ENCODE measurements at regions not wholly inside any gene's neighbourhood (a gene's known extent, or its start where the extent isn't known, plus 50 kb on each side); places are given as distances from the start of the nearest gene placed in this dataset.

- Histone ChIP-seq H3K9me3 (ENCODE audit: control insufficient read depth, low read length) (no peaks in the 10 kb centered on the region), H3K4me1 (ENCODE audit: control insufficient read depth, insufficient read depth, low read length) (peaks cover 19% of the 10 kb centered on the region), H3K27me3 (replicated peaks; ENCODE audit: control insufficient read depth, insufficient read depth, low read length) (peaks cover 12% of the 10 kb centered on the region), H3K36me3 (ENCODE audit: control insufficient read depth, insufficient read depth, low read length, severe bottlenecking) (no peaks in the 10 kb centered on the region), H3K9ac (ENCODE audit: low read length) (no peak overlapping the region), H3K4me3 (ENCODE audit: low read length) (no peak overlapping the region)
- no peak for DNase-seq (ENCODE audit: low read depth)
Measured at GRCh38 chr13:36552334-36552733, 120.0 kb downstream of the CCNA1 start.

- peak; percentile 25 for DNase-seq (ENCODE audit: low read depth)
- Histone ChIP-seq H3K9ac (ENCODE audit: low read length) (no peak overlapping the region), H3K4me1 (ENCODE audit: control insufficient read depth, insufficient read depth, low read length) (peaks cover 19% of the 10 kb centered on the region), H3K27me3 (replicated peaks; ENCODE audit: control insufficient read depth, insufficient read depth, low read length) (peaks cover 9% of the 10 kb centered on the region), H3K36me3 (ENCODE audit: control insufficient read depth, insufficient read depth, low read length, severe bottlenecking) (no peaks in the 10 kb centered on the region), H3K9me3 (ENCODE audit: control insufficient read depth, low read length) (no peaks in the 10 kb centered on the region), H3K4me3 (ENCODE audit: low read length) (no peak overlapping the region)
Measured at GRCh38 chr13:36553491-36553890, 120.3 kb upstream of the SERTM1 start.

DNA sequence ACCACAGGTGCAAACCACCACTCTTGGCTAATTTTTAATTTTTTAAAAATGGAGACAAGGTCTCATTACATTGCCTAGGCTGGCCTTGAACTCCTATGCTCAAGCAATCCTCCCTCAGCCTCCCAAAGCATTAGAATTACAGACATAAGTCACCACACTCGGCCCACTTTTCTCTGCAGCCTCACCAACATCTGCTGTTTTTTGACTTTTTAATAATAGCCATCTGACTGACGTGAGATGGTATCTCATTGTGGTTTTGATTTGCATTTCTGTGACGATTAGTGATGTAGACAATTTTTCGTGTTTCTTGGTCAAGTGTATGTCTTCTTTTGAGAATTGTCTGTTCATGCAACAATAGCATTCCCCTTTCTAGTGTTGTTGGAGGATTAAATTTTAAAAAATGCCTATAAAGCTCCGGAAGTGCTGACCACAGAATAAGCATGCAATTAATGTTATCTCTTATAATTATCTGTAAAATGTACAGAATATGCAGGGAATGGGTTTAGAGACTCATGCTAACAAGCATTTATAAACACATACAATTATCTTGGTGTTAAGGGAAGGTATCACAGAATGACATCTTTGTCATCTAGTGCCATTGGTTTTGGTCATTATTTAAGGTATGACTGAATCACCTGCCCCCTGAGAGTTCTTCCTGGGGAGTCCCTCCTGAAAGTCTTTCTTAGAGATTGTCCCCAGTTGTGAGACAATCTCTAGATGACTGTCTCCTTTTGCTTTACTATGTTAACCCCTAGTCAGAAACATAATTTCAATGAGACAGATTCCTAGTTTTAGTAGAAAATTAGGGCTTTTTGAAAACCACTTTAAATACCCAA is 118.5 kb upstream of the SERTM1 start:
- peaks cover 16% of the 10 kb centered on the region for H3K27me3 ChIP-seq (replicated peaks; ENCODE audit: control insufficient read depth, insufficient read depth, low read length)
- no peak for DNase-seq (ENCODE audit: low read depth)
- H3K4me3 ChIP-seq (ENCODE audit: low read length) = no peak overlapping the region
- no peaks in the 10 kb centered on the region for H3K9me3 ChIP-seq (ENCODE audit: control insufficient read depth, low read length)
- no peaks in the 10 kb centered on the region for H3K36me3 ChIP-seq (ENCODE audit: control insufficient read depth, insufficient read depth, low read length, severe bottlenecking)
- H3K9ac ChIP-seq (ENCODE audit: low read length) = no peak overlapping the region
- peaks cover 10% of the 10 kb centered on the region for H3K4me1 ChIP-seq (ENCODE audit: control insufficient read depth, insufficient read depth, low read length)

- no peak overlapping the region for H3K4me3 ChIP-seq (ENCODE audit: low read length)
Measured at GRCh38 chr13:36559375-36559774, 114.4 kb upstream of the SERTM1 start.

GRCh38 chr13:36567485-36567884 is 106.3 kb upstream of the SERTM1 start:
- H3K9me3 ChIP-seq (ENCODE audit: control insufficient read depth, low read length) = peaks cover 3% of the 10 kb centered on the region
- H3K4me3 ChIP-seq (ENCODE audit: low read length) = no peak overlapping the region
- DNase-seq (ENCODE audit: low read depth) = no peak
- no peak overlapping the region for H3K9ac ChIP-seq (ENCODE audit: low read length)
- H3K4me1 ChIP-seq (ENCODE audit: control insufficient read depth, insufficient read depth, low read length) = no peaks in the 10 kb centered on the region
- no peaks in the 10 kb centered on the region for H3K27me3 ChIP-seq (replicated peaks; ENCODE audit: control insufficient read depth, insufficient read depth, low read length)
- no peaks in the 10 kb centered on the region for H3K36me3 ChIP-seq (ENCODE audit: control insufficient read depth, insufficient read depth, low read length, severe bottlenecking)

More at GRCh38 chr13:36559375-36559774, 114.4 kb upstream of the SERTM1 start:
- Histone ChIP-seq H3K36me3 (ENCODE audit: control insufficient read depth, insufficient read depth, low read length, severe bottlenecking) (no peaks in the 10 kb centered on the region), H3K4me1 (ENCODE audit: control insufficient read depth, insufficient read depth, low read length) (no peaks in the 10 kb centered on the region), H3K27me3 (replicated peaks; ENCODE audit: control insufficient read depth, insufficient read depth, low read length) (peaks cover 12% of the 10 kb centered on the region), H3K9me3 (ENCODE audit: control insufficient read depth, low read length) (no peaks in the 10 kb centered on the region), H3K9ac (ENCODE audit: low read length) (no peak overlapping the region)
- no peak for DNase-seq (ENCODE audit: low read depth)

- H3K4me3 ChIP-seq (ENCODE audit: low read length) = no peak overlapping the region
- H3K9me3 ChIP-seq (ENCODE audit: control insufficient read depth, low read length) = peaks cover 4% of the 10 kb centered on the region
- H3K4me1 ChIP-seq (ENCODE audit: control insufficient read depth, insufficient read depth, low read length) = no peaks in the 10 kb centered on the region
- no peak overlapping the region for H3K9ac ChIP-seq (ENCODE audit: low read length)
- no peaks in the 10 kb centered on the region for H3K27me3 ChIP-seq (replicated peaks; ENCODE audit: control insufficient read depth, insufficient read depth, low read length)
- H3K36me3 ChIP-seq (ENCODE audit: control insufficient read depth, insufficient read depth, low read length, severe bottlenecking) = no peaks in the 10 kb centered on the region
- no peak for DNase-seq (ENCODE audit: low read depth)
Measured at GRCh38 chr13:36570489-36570888, 103.3 kb upstream of the SERTM1 start.

DNA sequence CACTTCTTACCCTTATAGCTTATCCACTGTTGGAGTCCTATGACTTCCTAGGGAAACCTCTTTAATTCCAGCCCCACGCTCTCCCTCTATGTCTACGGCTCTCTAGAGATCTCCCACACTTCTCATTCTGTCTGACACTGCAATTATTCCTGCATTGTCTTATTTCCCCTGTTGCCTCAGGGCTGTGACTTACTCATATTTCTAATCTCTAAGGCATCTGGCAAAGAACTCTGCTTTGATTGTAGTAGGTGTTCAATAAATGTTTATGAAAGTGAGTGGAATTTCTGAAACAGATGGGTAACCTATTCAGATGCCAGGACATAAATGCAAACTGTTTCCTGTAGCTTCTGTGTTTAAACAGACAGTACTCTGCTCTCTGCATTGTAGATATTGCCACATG is 102.4 kb upstream of the SERTM1 start:
- Histone ChIP-seq H3K27me3 (replicated peaks; ENCODE audit: control insufficient read depth, insufficient read depth, low read length) (no peaks in the 10 kb centered on the region), H3K4me1 (ENCODE audit: control insufficient read depth, insufficient read depth, low read length) (no peaks in the 10 kb centered on the region), H3K4me3 (ENCODE audit: low read length) (no peak overlapping the region), H3K9me3 (ENCODE audit: control insufficient read depth, low read length) (peaks cover 6% of the 10 kb centered on the region), H3K9ac (ENCODE audit: low read length) (no peak overlapping the region), H3K36me3 (ENCODE audit: control insufficient read depth, insufficient read depth, low read length, severe bottlenecking) (no peaks in the 10 kb centered on the region)
- no peak for DNase-seq (ENCODE audit: low read depth)

DNA sequence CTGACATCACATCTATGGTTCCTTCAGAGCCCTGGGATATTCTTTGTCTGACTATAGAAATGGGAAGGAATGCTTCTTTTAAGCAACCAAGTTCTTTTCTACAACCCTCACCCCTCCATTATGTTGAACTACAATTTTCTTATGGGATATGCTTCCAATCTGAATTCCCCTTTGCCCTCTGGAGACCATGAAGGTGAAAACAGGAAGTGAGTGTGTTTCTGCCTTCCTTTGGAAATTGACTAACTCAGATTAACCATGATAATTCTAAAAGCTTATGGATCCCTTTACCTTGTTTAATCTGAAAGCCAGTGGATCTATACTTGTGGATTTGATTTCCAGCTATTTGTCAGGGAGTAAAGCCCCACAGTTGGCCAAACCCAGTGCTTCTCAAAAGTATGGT is 90.8 kb upstream of the SERTM1 start:
- DNase-seq (ENCODE audit: low read depth) = no peak
- no peaks in the 10 kb centered on the region for H3K27me3 ChIP-seq (replicated peaks; ENCODE audit: control insufficient read depth, insufficient read depth, low read length)
- no peak overlapping the region for H3K9ac ChIP-seq (ENCODE audit: low read length)

DNA sequence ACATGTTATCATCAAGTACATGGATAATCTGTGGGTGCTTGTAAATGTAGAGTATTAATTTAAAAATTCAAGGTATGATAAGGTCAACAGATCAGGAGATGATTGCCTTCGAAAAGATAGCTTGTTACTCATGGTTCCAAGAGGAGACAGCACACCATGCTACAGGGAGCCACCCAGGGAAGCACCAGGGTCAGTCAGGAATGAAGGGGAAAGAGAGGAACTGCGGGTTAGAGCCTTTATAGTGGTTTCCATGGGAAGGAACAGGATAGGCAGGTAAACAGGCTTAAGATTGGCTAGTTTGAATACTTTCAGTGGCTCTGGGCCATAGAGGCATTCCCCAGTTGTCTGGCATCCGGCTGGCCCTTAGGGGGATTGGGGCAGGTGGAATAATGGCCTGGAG is 74.2 kb upstream of the SERTM1 start:
- Histone ChIP-seq H3K4me1 (ENCODE audit: control insufficient read depth, insufficient read depth, low read length) (no peaks in the 10 kb centered on the region), H3K27me3 (replicated peaks; ENCODE audit: control insufficient read depth, insufficient read depth, low read length) (no peaks in the 10 kb centered on the region), H3K36me3 (ENCODE audit: control insufficient read depth, insufficient read depth, low read length, severe bottlenecking) (no peaks in the 10 kb centered on the region), H3K9me3 (ENCODE audit: control insufficient read depth, low read length) (no peaks in the 10 kb centered on the region), H3K9ac (ENCODE audit: low read length) (no peak overlapping the region), H3K4me3 (ENCODE audit: low read length) (no peak overlapping the region)
- no peak for DNase-seq (ENCODE audit: low read depth)

More for the DNA sequence above, 90.8 kb upstream of the SERTM1 start:
- Histone ChIP-seq H3K4me1 (ENCODE audit: control insufficient read depth, insufficient read depth, low read length) (no peaks in the 10 kb centered on the region), H3K36me3 (ENCODE audit: control insufficient read depth, insufficient read depth, low read length, severe bottlenecking) (no peaks in the 10 kb centered on the region), H3K9me3 (ENCODE audit: control insufficient read depth, low read length) (peaks cover 8% of the 10 kb centered on the region), H3K4me3 (ENCODE audit: low read length) (no peak overlapping the region)

GRCh38 chr13:36601186-36601585 is 72.6 kb upstream of the SERTM1 start:
- H3K36me3 ChIP-seq (ENCODE audit: control insufficient read depth, insufficient read depth, low read length, severe bottlenecking) = no peaks in the 10 kb centered on the region
- no peak overlapping the region for H3K4me3 ChIP-seq (ENCODE audit: low read length)
- H3K4me1 ChIP-seq (ENCODE audit: control insufficient read depth, insufficient read depth, low read length) = no peaks in the 10 kb centered on the region
- no peaks in the 10 kb centered on the region for H3K9me3 ChIP-seq (ENCODE audit: control insufficient read depth, low read length)
- H3K27me3 ChIP-seq (replicated peaks; ENCODE audit: control insufficient read depth, insufficient read depth, low read length) = no peaks in the 10 kb centered on the region
- no peak overlapping the region for H3K9ac ChIP-seq (ENCODE audit: low read length)
- no peak for DNase-seq (ENCODE audit: low read depth)

DNA sequence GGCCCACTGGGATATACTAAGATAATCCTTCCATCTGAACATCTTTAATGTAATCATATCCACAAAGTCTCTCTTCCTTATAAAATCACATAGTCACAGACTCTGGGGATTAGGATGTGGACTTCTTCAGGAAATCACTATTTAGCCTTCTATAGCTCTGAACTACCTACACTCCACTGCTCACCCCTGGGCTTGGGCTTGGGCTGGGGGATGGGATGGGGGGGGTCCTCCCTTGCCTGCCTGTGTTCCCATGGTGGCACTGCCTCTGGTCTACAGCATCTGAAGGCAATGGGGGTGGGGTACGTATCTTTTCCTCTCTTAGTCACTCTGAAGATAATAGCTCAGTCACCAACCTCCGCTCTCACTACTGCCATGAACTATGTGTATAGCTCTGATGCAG is 67.8 kb upstream of the SERTM1 start:
- Histone ChIP-seq H3K36me3 (ENCODE audit: control insufficient read depth, insufficient read depth, low read length, severe bottlenecking) (no peaks in the 10 kb centered on the region), H3K9ac (ENCODE audit: low read length) (no peak overlapping the region), H3K27me3 (replicated peaks; ENCODE audit: control insufficient read depth, insufficient read depth, low read length) (no peaks in the 10 kb centered on the region), H3K4me3 (ENCODE audit: low read length) (no peak overlapping the region), H3K9me3 (ENCODE audit: control insufficient read depth, low read length) (no peaks in the 10 kb centered on the region), H3K4me1 (ENCODE audit: control insufficient read depth, insufficient read depth, low read length) (peaks cover 2% of the 10 kb centered on the region)
- no peak for DNase-seq (ENCODE audit: low read depth)

DNA sequence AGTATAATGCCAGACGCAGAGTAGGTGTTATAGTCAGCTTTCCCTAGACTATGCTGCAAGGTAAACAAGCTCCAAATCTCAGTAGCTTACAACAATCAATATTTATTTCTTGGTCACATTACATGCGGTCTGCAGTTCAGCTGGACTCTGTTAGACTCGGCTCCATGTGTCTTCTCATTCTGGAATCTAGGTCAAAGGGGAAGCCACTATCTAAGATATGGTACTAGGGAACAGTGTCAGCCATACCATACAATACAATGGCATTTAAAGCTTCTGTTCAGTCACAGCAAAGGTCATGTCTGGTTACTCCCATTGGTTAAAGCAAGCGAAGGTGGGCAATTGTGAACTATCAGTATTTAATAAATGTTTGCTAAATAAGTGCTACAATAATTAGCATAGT is 65.3 kb upstream of the SERTM1 start:
- no peak for DNase-seq (ENCODE audit: low read depth)
- Histone ChIP-seq H3K9me3 (ENCODE audit: control insufficient read depth, low read length) (no peaks in the 10 kb centered on the region), H3K36me3 (ENCODE audit: control insufficient read depth, insufficient read depth, low read length, severe bottlenecking) (no peaks in the 10 kb centered on the region), H3K4me1 (ENCODE audit: control insufficient read depth, insufficient read depth, low read length) (peaks cover 4% of the 10 kb centered on the region), H3K9ac (ENCODE audit: low read length) (no peak overlapping the region), H3K4me3 (ENCODE audit: low read length) (no peak overlapping the region), H3K27me3 (replicated peaks; ENCODE audit: control insufficient read depth, insufficient read depth, low read length) (peaks cover 12% of the 10 kb centered on the region)
